Epithelial cell of esophagus (primary cell): ENCODE measurements at regions not wholly inside any gene's neighbourhood (a gene's known extent, or its start where the extent isn't known, plus 50 kb on each side); places are given as distances from the start of the nearest gene placed in this dataset.

Source experiments
- DNase-seq: peaks from one replicate; pipeline ENCODE4 v3.0.0; 2010; ENCODE audit warnings: low read depth
- H3K4me3 ChIP-seq: 2 replicates; pipeline ENCODE4 v1.5.1; 2011; ENCODE audit warnings: mild to moderate bottlenecking, low read length, control low read depth
- TF ChIP-seq, protein P1 (sequence below): IDR thresholded peaks from 2 replicates; pipeline ENCODE4 v1.5.1; 2011; ENCODE audit warnings: low read depth, mild to moderate bottlenecking, low read length, control low read depth, inconsistent platforms; ENCODE audit not compliant: insufficient read depth; ENCODE audit errors: missing control alignments

DNA sequence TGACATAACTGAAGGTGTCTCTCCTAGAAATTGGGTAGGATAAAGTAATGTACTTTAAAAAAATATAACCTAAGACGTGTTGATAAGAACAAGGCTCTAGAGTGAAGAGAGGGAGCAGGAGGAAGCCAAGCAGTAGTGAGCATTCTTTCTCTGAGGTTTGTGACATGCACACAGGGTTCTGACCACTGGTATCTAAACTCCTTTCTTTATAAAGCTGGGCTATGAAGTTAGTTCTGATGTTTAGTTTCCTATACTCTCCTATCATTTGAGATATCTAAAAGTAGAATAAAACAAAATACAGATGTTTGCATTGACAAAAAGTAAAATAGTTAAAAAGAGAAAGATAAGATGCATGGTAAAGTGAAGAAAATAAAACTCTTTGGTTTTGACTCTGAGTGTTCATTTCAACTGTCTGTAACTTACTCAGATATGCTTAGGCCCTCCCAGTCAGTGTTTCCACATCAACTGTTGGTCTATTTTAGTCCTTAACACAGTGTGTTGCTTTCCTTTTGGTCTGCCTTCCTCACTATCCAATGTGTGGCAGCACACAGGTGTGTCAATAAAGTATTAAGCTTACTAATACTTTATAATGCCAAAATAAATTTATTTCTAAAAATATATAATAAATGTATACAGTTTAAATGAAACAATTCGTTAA, 543.5 kb downstream of the PTPRC start:
- DNase-seq, result no peak
- TF ChIP-seq, protein P1, sequence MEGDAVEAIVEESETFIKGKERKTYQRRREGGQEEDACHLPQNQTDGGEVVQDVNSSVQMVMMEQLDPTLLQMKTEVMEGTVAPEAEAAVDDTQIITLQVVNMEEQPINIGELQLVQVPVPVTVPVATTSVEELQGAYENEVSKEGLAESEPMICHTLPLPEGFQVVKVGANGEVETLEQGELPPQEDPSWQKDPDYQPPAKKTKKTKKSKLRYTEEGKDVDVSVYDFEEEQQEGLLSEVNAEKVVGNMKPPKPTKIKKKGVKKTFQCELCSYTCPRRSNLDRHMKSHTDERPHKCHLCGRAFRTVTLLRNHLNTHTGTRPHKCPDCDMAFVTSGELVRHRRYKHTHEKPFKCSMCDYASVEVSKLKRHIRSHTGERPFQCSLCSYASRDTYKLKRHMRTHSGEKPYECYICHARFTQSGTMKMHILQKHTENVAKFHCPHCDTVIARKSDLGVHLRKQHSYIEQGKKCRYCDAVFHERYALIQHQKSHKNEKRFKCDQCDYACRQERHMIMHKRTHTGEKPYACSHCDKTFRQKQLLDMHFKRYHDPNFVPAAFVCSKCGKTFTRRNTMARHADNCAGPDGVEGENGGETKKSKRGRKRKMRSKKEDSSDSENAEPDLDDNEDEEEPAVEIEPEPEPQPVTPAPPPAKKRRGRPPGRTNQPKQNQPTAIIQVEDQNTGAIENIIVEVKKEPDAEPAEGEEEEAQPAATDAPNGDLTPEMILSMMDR, result no peak
- no peak overlapping the region for H3K4me3 ChIP-seq

DNA sequence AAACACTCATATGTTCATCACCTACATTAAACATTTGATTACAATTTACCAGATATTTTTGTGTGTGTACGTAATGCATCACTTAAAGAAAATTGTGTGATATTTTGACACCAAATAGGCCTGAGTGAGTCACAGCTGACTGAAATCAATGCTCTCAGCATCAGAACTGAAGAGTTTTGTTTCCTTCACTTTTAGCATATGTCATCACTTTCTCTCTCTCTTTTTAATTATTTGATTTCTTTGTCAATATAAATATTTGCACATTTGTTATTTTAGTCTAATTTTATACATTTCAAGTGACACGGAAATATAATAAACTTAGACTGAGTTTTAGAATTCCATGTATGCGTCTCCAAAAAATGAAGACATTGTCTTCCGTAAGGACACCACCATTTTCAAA, 545.3 kb downstream of the PTPRC start:
- TF ChIP-seq, protein P1, result no peak
- no peak overlapping the region for H3K4me3 ChIP-seq
- DNase-seq, result no peak

DNA sequence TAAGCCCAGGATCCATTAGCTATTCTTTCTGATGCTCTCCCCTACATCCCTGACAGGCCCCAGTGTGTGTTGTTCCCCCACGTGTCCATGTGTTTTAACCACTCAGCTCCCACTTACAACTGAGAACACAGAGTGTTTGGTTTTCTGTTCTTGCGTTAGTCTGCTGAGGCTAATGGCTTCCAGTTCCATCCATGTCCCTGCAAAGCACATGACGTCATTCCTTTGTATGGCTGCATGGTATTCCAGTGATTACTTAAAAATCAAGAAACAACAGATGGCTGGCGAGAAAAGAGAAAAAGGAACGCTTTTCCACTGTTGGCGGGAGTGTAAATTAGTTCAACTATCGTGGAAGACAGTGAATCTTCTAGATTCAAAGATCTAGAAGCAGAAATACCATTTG, 556.0 kb downstream of the PTPRC start:
- no peak overlapping the region for H3K4me3 ChIP-seq
- DNase-seq, result no peak
- TF ChIP-seq, protein P1, result no peak

DNA sequence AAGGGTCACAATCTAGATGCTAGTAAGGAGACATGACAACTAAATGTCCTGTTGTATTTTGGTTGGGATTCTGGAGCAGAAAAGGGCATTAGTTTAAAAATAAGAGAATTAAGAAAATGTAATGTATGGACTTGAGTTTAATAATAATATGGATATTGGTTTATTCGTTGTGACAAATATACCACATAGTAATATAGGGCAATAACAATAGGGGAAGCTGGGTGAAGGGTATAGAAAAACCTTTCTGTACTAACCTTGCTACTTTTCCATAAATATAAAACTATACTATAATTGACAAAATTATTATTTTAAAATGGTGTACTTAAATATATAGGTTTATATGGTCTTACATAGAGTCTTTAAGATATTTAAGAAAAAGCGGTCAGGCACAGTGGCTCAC, 558.9 kb downstream of the PTPRC start:
- no peak for DNase-seq
- TF ChIP-seq, protein P1, result no peak

DNA sequence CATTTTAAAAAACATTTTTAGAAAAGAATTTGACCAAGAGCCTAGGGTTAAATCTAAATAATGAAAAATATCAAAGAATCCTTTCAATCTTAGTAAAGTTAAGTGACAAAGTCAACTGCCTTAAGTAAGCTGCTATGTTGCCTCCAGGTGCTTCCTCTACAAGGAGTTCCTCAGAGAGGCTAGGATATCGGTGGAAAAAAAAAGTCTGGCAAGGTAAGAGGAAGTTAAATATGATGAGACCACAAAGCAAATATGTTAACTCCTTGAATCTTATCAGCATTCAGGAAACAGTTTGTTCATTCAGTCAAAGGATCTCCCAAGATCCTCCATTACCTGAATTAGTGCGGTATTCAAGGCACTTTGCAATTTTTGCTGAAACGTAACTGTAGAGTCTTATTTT, 563.5 kb downstream of the PTPRC start:
- no peak overlapping the region for H3K4me3 ChIP-seq
- TF ChIP-seq, protein P1, result no peak
- peak; percentile 26 for DNase-seq

More for the DNA sequence above, 558.9 kb downstream of the PTPRC start:
- H3K4me3 ChIP-seq, result no peak overlapping the region

DNA sequence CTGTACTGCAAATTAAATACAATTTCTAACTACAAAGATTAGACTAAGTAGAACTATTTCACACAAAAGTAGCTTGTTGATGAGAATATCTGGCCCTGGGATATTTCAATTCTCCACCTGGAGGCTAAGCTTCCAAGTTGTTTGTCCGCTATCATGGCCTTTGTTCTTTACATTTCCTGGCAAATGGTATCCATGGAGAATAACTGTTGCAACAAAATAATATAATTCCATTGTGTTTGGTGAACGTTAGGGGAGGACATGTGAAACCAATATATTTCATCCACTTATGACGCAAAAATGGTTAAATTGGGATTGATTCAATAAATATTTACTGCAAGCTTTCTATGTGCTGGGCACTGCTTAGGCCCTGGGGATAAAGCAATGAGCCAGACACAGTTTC, 565.4 kb downstream of the PTPRC start:
- H3K4me3 ChIP-seq, result no peak overlapping the region
- DNase-seq, result no peak
- TF ChIP-seq, protein P1, result no peak
